ENCODE measurements at regions not wholly inside any gene's neighbourhood (a gene's known extent, or its start where the extent isn't known, plus 50 kb on each side); places are given as distances from the start of the nearest gene placed in this dataset.

DNA sequence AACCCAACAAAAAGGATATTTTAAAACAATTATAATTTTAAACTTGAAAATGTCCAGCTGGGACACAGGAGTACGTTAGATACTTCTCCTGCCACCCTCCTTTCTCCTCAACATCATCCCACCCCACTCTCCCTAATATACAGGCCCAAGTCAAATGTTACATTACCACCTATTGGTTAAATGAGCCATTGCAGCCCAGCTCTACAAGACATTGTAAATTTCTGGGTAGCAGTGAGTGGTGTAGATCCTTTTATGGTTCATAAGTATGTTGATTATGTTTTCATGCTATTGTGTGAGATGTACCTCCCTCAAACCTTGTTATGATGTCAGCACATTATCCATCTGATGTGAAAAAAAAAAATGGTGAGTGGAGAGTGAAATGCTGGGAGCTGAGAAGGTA is 187.1 kb upstream of the BCOR start:
- ATAC-seq (ENCODE audit: low read depth) (no peak), DNase-seq (no peak)
- ChIA-PET POLR2A (no interaction called here), CTCF (no interaction called here)
- Mint-ChIP-seq H3K36me3 (ENCODE audit: low read depth) (no peaks in the 10 kb centered on the region), H3K4me1 (peaks cover 7% of the 10 kb centered on the region), H3K9me3 (peaks cover 11% of the 10 kb centered on the region), H3K4me3 (no peak overlapping the region), H3K27ac (no peak overlapping the region), H3K27me3 (no peaks in the 10 kb centered on the region)
- intact Hi-C loops (cut with micrococcal nuclease), result no loop called here
- TF ChIP-seq, protein P1, sequence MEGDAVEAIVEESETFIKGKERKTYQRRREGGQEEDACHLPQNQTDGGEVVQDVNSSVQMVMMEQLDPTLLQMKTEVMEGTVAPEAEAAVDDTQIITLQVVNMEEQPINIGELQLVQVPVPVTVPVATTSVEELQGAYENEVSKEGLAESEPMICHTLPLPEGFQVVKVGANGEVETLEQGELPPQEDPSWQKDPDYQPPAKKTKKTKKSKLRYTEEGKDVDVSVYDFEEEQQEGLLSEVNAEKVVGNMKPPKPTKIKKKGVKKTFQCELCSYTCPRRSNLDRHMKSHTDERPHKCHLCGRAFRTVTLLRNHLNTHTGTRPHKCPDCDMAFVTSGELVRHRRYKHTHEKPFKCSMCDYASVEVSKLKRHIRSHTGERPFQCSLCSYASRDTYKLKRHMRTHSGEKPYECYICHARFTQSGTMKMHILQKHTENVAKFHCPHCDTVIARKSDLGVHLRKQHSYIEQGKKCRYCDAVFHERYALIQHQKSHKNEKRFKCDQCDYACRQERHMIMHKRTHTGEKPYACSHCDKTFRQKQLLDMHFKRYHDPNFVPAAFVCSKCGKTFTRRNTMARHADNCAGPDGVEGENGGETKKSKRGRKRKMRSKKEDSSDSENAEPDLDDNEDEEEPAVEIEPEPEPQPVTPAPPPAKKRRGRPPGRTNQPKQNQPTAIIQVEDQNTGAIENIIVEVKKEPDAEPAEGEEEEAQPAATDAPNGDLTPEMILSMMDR (IDR thresholded peaks at IDR 0.05), result no peak

DNA sequence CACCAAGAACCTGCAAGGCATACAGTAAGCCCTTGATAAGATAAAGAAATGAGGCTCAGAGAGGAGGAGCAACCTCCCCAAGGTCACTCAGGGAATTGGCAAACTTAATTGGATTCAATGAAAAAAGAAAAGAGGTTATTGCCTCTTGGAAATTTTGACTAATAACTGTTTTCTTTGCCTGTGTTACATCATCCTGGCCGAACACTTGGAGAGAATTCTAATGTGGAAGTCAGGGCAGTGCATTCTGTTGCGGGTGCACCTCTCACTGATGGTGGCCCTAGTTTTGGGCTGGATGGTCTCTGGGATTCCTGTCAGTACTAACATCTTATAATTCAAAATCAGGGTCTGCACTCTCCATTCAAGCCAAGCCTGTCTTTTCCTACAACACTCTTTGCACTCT is 186.2 kb upstream of the BCOR start:
- H3K36me3 Mint-ChIP-seq (ENCODE audit: low read depth), result no peaks in the 10 kb centered on the region
- POLR2A ChIA-PET, result no interaction called here
- ATAC-seq (ENCODE audit: low read depth) (no peak), DNase-seq (no peak)
- H3K27ac Mint-ChIP-seq, result no peak overlapping the region
- H3K4me1 Mint-ChIP-seq, result peaks cover 7% of the 10 kb centered on the region
- TF ChIP-seq, protein P1 (IDR thresholded peaks at IDR 0.05), result no peak
- intact Hi-C loops (cut with micrococcal nuclease), result no loop called here
- H3K27me3 Mint-ChIP-seq, result no peaks in the 10 kb centered on the region
- peaks cover 11% of the 10 kb centered on the region for H3K9me3 Mint-ChIP-seq
- CTCF ChIA-PET, result no interaction called here
- H3K4me3 Mint-ChIP-seq, result no peak overlapping the region

DNA sequence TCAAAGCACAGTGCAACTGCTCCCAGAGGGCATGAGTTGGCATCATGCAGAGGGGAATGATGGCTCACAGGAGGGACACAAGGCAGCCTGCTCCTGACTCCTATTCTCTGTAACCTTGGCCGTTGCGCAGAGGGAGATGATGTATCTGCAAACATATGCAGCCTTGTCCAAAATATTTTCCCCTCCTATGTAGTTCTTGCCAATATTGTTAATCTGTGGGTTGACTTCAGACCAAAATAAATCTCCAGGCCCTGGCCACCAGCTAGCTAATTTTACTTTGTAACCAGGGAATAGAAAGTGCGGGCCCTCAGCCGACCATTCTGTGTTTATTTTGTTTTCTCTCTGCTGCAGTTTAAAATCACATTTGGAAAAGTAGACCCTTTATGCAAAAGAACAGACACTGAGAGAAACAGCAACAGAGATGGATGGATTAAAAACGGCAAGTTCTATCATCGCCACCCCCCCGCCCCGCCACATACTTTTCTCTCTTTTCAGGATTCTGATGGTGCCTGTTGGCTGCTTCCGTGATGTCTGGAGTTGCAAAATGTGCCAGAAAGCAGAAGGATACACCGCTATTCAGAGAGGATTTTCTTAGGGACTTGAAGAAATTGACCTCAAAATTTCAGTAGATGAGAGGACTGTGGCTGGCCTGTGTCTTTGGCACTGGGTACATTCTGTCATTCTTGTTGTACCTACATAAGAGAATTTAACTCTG is 185.3 kb upstream of the BCOR start:
- Mint-ChIP-seq H3K9me3 (peaks cover 11% of the 10 kb centered on the region), H3K27me3 (no peaks in the 10 kb centered on the region), H3K27ac (no peak overlapping the region), H3K4me1 (peaks cover 7% of the 10 kb centered on the region), H3K4me3 (no peak overlapping the region), H3K36me3 (ENCODE audit: low read depth) (no peaks in the 10 kb centered on the region)
- intact Hi-C loops (cut with micrococcal nuclease), result no loop called here
- ChIA-PET CTCF (no interaction called here), POLR2A (no interaction called here)
- ATAC-seq (ENCODE audit: low read depth) (no peak), DNase-seq (no peak)
- TF ChIP-seq, protein P1 (IDR thresholded peaks at IDR 0.05), result no peak

DNA sequence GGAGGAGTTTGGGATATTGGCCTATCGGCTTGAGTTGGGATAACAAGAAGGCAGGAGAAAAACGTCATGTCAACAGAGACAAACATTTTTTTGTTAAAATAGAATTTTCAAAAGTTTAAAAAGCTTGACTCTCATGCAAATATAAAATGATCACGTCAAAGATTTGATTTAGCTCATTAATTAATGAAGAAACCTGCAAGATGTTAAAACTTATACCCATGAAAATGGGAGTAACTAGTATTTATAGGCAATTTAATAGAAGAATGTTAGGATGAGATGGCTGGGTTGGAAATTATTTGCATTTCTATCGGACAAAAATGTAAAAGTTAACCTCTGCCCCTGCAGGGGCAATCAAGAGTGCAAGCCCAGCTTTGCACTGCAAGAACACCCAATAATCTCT is 184.6 kb upstream of the BCOR start:
- TF ChIP-seq, protein P1 (IDR thresholded peaks at IDR 0.05), result no peak
- no peak overlapping the region for H3K4me3 Mint-ChIP-seq
- H3K9me3 Mint-ChIP-seq, result peaks cover 8% of the 10 kb centered on the region
- no peaks in the 10 kb centered on the region for H3K27me3 Mint-ChIP-seq
- intact Hi-C loops (cut with micrococcal nuclease), result no loop called here
- CTCF ChIA-PET, result no interaction called here
- no peak for DNase-seq
- peaks cover 7% of the 10 kb centered on the region for H3K4me1 Mint-ChIP-seq
- no peaks in the 10 kb centered on the region for H3K36me3 Mint-ChIP-seq (ENCODE audit: low read depth)
- POLR2A ChIA-PET, result no interaction called here
- no peak overlapping the region for H3K27ac Mint-ChIP-seq
- ATAC-seq (ENCODE audit: low read depth), result no peak

DNA sequence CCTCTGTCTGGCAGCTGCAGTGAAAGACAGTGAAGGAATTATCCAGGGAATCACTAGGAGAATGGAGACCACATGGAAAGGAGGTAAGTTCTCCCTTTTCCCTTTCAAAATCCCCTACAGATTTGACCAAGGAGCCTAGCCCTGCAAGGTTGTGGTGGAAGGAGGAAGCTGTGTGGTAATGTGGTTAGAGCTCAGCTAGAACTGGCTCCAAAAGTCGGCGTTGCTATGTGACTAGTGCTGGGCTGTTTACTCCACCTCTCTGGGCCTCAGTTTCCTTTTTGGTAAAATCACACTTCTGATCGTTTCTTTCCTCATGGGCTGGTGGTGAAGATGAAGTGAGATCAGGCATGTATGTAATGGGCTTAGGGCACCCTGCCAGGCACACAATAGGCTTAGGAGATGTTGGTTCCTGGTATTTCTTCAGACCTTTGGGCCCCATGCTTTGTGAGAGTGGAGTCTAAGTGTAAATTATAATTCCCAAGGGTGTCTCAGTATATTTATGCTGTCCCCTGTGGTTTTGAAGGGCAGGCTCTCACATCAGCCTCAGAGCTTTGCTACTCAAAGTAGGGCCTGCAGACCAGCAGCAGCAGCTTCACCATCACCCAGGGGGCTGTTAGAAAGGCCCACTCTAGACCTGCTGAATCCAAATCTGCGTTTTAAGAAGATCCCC is 183.7 kb upstream of the BCOR start:
- TF ChIP-seq, protein P1 (IDR thresholded peaks at IDR 0.05), result no peak
- ATAC-seq (ENCODE audit: low read depth), result no peak
- Mint-ChIP-seq H3K9me3 (peaks cover 8% of the 10 kb centered on the region), H3K4me1 (peaks cover 7% of the 10 kb centered on the region), H3K27ac (no peak overlapping the region), H3K36me3 (ENCODE audit: low read depth) (no peaks in the 10 kb centered on the region), H3K4me3 (no peak overlapping the region), H3K27me3 (no peaks in the 10 kb centered on the region)
- ChIA-PET POLR2A (interaction anchor here (0.7 kb wide), 1 partner anchor 105 kb away, joined by 3 read pairs; no protein-coding TSS in a partner anchor), CTCF (no interaction called here)
- DNase-seq, result no peak
- intact Hi-C loops (cut with micrococcal nuclease), result no loop called here

Measured in activated B cell treated with CpG ODN at 0.5 μM for 24 hours (primary cell).